ENCODE measurements at regions not wholly inside any gene's neighbourhood (a gene's known extent, or its start where the extent isn't known, plus 50 kb on each side); places are given as distances from the start of the nearest gene placed in this dataset.
"Not testable (repeated sequence)": the region's sequence is repeated elsewhere in the genome, so short reads cannot be mapped to it uniquely, and the experiment has no call there.

DNA sequence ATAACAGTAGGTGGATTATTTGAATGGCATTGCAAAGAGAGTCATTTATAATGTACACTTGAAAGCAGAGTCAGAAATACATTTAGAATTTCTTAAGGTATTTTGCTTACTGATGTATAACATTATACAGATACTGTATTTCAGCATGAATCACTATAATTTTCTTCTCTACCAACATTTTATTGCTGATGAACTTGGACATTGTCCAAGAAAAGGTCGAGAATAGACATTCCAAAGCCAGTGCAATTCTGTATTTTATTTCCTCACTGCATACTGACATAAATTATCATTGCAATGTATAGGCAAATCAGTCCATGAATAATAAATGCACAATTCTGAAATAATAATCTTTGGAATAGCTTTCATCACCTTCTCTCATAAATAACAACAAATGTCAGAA is 1420.0 kb upstream of the EYS start:
- no peak for DNase-seq (ENCODE audit: low read depth in 2 of 2)

DNA sequence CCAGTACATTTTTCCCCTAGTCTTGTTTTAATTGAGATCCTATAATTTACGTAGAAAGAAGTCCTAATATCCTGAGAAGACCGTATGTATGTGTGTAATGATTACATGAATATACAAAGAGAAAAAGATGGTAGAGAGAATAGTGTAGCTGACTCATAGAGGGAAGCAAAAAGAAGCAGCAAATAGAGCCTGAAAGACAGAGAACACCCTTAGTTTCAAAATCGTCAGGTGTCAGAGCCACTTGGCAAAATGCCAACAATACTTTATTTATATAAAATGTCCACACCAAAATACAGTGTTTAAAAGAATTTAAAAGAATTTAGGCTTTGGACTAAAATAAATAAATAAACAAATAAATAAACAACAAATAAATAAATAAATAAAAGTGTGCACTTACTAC is 1414.1 kb upstream of the EYS start:
- DNase-seq (ENCODE audit: low read depth in 2 of 2), result no peak

DNA sequence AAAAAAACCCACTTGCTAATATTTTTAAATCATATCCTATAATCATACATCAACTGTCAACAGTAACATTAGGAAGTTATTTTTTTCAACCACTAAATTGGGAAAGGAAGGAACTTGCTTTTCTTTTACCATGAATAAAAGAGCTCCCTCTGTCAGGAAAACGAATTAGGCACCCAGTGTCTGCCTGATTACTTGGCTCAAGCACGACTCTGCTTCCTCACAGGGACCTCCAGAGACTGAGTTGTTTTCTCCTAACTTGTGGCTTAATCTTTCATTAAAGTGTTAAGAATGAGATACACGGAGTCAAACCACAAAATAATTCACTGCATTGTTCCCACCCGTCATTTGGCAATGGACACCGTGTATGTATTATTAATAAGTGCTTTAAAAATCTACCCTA is 1405.1 kb upstream of the EYS start:
- DNase-seq (ENCODE audit: low read depth in 2 of 2), result peak in 1 of 2 donors; percentile 47

DNA sequence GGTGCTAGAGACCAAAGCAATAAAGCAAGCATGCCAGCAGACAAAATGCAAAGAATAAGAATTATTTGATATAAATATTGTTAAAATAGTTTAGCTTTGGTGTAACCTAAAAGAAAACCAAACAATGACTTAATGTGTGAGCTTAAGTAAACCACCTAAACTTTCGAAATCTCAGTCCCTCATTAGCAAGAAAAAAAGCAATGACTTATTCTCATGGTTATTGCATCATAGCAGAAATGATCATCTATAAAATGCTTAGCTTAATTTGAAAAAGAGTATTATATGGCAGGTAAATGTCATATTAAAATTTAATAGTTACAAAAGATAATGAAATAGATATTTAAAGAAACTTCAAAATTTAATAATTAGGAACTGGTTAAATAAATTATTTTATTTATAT is 1395.7 kb upstream of the EYS start:
- DNase-seq (ENCODE audit: low read depth in 2 of 2), result no peak

DNA sequence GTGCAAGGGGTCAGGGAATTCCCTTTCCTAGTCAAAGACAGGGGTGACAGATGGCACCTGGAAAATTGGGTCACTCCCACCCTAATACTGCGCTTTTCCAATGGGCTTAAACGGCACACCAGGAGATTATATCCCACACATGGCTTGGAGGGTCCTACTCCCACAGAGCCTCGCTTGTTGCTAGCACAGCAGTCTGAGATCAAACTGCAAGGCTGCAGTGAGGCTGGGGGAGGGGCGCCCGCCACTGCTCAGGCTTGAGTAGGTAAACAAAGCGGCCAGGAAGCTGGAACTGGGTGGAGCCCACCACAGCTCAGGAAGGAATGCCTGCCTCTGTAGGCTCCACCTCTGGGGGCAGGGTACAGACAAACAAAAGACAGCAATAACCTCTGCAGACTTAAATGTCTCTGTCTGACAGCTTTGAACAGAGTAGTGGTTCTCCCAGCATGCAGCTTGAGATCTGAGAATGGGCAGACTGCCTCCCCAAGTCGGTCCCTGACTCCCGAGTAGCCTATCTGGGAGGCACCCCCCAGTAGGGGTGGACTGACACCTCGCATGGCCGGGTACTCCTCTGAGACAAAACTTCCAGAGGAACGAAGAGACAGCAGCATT is 1388.7 kb upstream of the EYS start:
- DNase-seq (ENCODE audit: low read depth in 2 of 2), result not testable (repeated sequence)

DNA sequence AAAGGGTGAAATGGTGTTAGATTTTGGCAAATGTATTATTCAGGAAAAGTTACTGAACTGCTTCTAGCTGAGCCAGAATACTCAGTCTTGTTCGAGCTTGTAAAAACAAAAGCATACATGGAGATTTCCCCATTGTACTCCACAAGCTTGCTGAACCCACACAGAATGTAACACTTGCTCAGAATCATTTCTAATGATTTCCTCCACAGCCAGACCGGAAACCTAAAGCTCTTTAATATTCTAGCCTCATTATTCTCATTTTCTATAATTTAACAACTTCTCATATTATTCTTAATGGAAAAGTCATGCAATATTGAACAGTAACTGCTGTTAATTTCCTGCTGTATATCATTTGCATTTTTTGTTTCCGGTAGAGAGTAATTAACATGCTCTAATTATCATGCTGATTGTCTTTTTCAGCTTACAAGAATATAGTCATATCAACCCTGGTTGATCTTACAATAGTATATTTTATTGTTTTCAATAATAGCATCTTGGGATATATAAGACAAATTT is 1387.5 kb upstream of the EYS start:
- DNase-seq (ENCODE audit: low read depth in 2 of 2), result no peak

DNA sequence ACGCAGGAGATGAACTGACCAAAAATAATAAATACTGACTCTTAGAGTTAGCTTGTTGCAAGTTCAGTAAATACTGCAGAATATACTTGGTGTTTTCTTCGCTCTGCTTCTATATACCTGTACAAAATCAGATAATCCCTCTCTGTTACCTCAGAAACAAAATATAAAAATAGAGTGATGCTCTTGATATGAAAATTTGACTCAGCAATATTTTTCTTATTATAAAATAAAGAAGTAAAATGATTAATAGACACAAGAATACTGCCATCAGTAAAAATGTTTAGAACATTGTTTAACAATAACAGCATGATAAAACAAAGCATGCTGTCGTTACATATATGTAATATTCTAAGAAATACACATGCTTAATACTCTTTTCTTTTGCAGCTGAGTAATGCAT is 1366.9 kb upstream of the EYS start:
- no peak for DNase-seq (ENCODE audit: low read depth in 2 of 2)

- DNase-seq (ENCODE audit: low read depth in 2 of 2), result no peak
Observed at GRCh38 chr6:67068781-67069180, 1361.8 kb upstream of the EYS start.

DNA sequence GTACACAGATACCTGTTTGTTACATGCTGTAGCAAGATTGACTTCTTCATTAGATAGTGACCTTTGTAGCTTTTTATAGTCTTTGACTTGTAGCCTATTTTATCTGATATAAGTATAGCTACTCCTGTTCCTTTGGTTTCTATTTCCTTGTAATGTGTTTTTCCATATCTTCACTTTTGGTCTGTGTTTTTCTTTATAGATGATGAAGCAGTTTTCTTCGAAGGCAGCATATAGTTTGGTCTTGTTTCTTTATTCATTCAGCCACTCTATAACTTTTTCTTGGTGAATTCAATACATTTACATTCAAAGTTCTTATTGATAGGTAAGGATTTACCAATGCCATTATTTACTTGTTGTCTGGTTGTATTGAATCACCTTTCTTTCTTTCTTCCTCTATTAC is 1357.3 kb upstream of the EYS start:
- no peak for DNase-seq (ENCODE audit: low read depth in 2 of 2)

DNA sequence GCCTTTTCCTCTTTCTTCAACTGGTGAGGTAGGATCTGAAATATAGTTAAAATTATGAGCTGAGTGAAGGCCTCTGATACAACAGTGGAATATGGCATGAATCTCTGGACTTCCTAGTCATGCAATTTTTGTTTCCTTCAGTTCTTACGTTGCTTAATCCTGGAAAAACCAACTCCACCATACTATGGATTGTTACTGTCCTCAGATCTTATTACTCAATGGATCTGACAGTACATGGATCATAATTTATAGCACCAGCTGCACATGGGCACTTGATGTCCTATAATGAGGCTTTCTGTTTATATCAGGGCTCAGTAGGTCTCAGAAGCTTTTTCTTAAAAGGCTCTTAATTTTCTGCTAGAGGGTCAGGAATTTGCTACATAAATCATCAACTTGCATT is 1341.0 kb upstream of the EYS start:
- no peak for DNase-seq (ENCODE audit: low read depth in 2 of 2)

- no peak for DNase-seq (ENCODE audit: low read depth in 2 of 2)
Observed at GRCh38 chr6:67045076-67045475, 1338.0 kb upstream of the EYS start.

DNA sequence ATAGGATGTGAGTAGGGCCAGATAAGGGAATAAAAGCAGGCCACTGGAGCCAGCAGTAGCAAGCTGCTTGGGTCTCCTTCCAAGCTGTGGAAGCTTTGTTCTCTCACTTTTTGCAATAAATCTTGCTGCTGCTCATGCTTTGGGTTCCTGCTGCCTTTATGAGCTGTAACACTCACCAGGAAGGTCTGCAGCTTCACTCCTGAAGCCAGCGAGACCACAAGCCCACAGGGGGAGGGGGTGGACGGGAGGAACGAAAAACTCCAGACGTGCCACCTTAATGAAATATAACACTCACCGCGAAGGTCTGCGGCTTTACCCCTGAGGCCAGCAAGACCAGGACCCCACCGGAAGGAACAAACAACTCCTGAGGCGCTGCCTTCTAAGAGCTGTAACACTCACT is 1324.4 kb upstream of the EYS start:
- no peak for DNase-seq (ENCODE audit: low read depth in 2 of 2)

- DNase-seq (ENCODE audit: low read depth in 2 of 2), result no peak
Observed at GRCh38 chr6:67030861-67031260, 1323.8 kb upstream of the EYS start.

DNA sequence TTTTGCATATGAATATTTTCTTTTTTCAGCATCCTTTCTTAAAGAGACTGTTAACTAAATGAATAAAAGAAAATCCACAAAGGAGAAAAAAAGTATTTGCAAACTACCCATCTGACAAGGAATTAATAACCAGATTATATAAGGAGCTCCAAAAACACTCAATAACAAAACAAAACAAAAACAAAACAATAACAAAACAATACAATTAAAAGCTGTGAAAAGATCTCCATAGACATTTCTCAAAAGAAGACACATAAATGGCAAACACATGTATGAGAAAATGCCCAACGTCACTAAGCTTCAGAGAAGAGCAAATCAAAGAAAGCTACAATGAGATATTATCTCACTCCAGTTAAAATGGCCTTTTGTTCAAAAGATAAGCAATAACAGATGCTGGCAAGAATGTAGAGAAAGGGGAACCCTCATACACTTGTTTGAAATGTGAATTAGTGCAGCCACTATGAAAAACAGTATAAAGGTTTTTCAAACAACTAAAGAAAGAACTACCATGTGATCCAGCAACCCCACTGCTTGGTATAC is 1310.0 kb upstream of the EYS start:
- DNase-seq (ENCODE audit: low read depth in 2 of 2), result no peak

DNA sequence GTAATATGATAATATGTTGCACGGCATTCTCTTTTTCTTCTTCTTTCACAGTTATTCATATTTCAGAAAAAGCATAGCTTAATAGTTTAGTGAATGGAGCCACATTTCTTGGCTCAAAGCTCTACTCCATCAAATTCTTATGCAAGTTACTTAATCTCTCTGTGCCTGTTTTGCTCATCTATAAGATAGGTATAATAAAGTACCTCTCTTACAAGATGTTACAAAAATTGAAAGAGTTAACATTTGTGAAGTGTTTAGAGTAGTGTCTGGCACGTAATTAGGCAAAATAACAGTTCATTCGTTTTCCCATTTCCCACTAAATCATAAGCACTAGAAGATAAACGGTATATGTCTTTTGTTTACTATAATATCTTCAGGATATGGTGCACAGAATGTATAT is 1304.4 kb upstream of the EYS start:
- no peak for DNase-seq (ENCODE audit: low read depth in 2 of 2)

- DNase-seq (ENCODE audit: low read depth in 2 of 2), result no peak
Observed at GRCh38 chr6:67009818-67010217, 1302.8 kb upstream of the EYS start.

DNA sequence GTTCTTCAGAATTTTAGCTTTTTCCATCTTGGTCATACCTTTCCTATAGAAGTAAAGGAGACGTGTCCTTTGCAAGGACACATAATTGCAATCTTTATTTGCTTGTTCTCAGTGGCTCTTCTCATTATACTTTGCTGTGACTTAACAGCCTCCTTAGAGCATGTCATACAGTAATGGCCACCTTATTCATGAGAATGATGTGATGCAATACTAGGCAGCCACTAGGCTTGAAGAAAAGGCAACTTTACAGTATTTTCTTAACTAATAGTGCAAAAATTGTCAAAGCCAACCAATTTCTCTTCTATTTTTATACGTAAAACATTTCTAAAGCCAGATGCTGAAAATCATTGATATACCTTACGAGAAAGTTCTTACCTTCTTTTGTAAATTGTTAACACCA is 1296.8 kb upstream of the EYS start:
- no peak for DNase-seq (ENCODE audit: low read depth in 2 of 2)

GRCh38 chr6:67000121-67000520 is 1293.1 kb upstream of the EYS start:
- DNase-seq (ENCODE audit: low read depth in 2 of 2), result no peak

- DNase-seq (ENCODE audit: low read depth in 2 of 2), result not testable (repeated sequence)
Observed at GRCh38 chr6:66997579-66997978, 1290.6 kb upstream of the EYS start.

DNA sequence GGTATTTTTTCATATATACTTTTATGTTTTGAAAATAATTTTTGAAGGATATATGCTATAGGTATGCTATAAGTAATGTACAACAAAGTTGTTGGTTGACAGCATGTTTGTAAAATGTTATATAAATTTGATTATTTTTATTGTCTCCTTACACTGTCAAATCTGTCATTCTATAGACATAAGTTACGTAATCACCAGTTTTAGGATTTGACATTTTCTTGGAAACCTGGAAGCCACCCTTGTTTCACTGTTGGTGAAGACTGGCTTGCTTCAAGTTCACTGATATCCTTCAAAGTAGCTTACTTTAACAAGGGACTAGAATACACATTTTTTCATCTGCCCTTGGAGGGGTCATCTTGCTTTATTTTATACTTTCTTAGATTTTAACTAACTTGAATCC is 1288.6 kb upstream of the EYS start:
- DNase-seq (ENCODE audit: low read depth in 2 of 2), result no peak

DNA sequence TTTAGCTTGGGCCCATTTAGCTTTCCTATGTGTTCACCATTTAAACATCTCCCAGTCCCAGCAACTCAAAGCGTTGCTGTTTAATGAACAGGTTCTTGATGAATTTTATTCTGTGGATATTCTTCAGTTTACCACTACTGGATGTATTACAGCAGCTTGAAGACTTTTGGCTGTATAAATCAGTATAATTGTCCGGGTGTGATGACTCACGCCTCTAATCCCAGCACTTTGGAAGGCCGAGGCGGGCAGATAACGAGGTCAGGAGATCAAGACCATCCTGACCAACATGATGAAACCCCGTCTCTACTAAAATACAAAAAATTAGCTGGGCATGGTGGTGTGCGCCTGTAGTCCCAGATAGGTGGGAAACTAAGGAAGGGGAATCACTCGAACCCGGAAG is 1286.7 kb upstream of the EYS start:
- DNase-seq (ENCODE audit: low read depth in 2 of 2), result not testable (repeated sequence)

- no peak for DNase-seq (ENCODE audit: low read depth in 2 of 2)
Observed at GRCh38 chr6:66993272-66993671, 1286.2 kb upstream of the EYS start.

DNA sequence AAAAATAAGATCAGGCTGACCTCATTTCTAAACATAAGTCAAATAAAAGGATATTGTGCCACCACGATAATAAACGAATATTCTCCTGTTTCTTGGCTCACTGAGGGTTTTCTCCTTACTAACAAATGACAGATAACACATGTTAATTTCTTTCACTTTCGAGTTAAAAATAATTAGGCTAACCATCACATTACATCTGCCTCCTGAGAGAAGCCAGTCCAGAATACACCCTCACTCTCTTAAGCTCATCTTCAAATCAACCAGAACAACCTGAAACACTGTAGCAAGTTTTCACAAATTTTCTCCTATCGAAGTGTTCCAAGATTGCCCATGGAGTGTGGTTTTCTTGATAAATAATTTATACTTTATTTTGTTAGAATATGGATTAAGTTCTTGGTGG is 1285.6 kb upstream of the EYS start:
- DNase-seq (ENCODE audit: low read depth in 2 of 2), result no peak

DNA sequence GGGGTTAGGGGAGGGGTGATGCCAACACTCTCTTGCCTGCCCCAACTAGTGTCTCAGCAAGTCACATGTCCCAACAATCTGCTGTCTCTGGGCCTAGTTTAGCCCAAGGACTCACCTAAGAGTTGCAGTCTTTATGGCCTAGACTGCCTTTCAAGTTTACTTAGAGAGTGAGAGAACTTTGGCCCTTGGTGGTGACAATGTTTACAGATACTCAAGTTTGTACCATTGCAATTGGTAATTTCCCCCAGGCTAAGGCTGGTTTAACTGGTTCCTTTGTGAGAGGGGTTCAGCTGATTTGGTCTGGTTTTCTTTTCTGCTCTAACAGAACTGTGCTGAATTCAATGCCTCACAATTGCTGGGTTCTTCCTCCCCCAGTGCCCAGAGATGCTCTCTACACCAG is 1279.9 kb upstream of the EYS start:
- DNase-seq (ENCODE audit: low read depth in 2 of 2), result no peak

Data from lung microvascular endothelial cell (primary cell).